MM.1S (cell line): ENCODE measurements at regions not wholly inside any gene's neighbourhood (a gene's known extent, or its start where the extent isn't known, plus 50 kb on each side); places are given as distances from the start of the nearest gene placed in this dataset.

Experiments
- DNase-seq: peaks from one replicate; pipeline ENCODE4 v3.0.0-alpha.2; 2015
- H2AFZ ChIP-seq: fragments of 300-600 bp; sonication (generic); 2 replicates; pipeline ENCODE4 v1.6.0; 2016; ENCODE audit warnings: antibody characterized with exemption, low read length
- H3F3A ChIP-seq: fragments of 300-600 bp; sonication (generic); 2 replicates; pipeline ENCODE4 v1.6.1; 2016; ENCODE audit warnings: mild to moderate bottlenecking, antibody characterized with exemption, low read length, moderate library complexity, mixed read lengths; ENCODE audit not compliant: insufficient read depth
- H3K27ac ChIP-seq: fragments of 300-600 bp; sonication (generic); 2 replicates; pipeline ENCODE4 v1.5.1; 2016; ENCODE audit warnings: mild to moderate bottlenecking, low read length
- H3K27me3 ChIP-seq: fragments of 300-600 bp; sonication (generic); replicated peaks from 2 replicates; pipeline ENCODE4 v1.6.0; 2016; ENCODE audit warnings: low read length; ENCODE audit not compliant: insufficient read depth
- H3K36me3 ChIP-seq: fragments of 300-600 bp; sonication (generic); replicated peaks from 2 replicates; pipeline ENCODE4 v1.6.1; 2016; ENCODE audit warnings: mild to moderate bottlenecking, low read length, mixed read lengths; ENCODE audit not compliant: insufficient read depth
- H3K4me1 ChIP-seq: fragments of 300-600 bp; sonication (generic); 2 replicates; pipeline ENCODE4 v1.6.1; 2016; ENCODE audit warnings: low read length, mixed read lengths
- H3K4me2 ChIP-seq: fragments of 300-600 bp; sonication (generic); 2 replicates; pipeline ENCODE4 v1.6.0; 2016; ENCODE audit warnings: low read depth, low read length
- H3K4me3 ChIP-seq: fragments of 300-600 bp; sonication (generic); 2 replicates; pipeline ENCODE4 v1.5.1; 2016; ENCODE audit warnings: low read length, mixed read lengths
- H3K79me2 ChIP-seq: fragments of 300-600 bp; sonication (generic); 2 replicates; pipeline ENCODE4 v1.6.1; 2016; ENCODE audit warnings: mixed run types, low read length, mixed read lengths
- H3K9ac ChIP-seq: fragments of 300-600 bp; sonication (generic); 2 replicates; pipeline ENCODE4 v1.6.1; 2016; ENCODE audit warnings: low read length, mixed read lengths
- H3K9me2 ChIP-seq: fragments of 300-600 bp; sonication (generic); replicated peaks from 2 replicates; pipeline ENCODE4 v1.6.1; 2016; ENCODE audit warnings: mild to moderate bottlenecking, low read length, mixed read lengths; ENCODE audit not compliant: insufficient read depth
- H3K9me3 ChIP-seq: fragments of 300-600 bp; sonication (generic); replicated peaks from 2 replicates; pipeline ENCODE4 v1.6.1; 2016; ENCODE audit warnings: mild to moderate bottlenecking, low read length, mixed read lengths; ENCODE audit not compliant: insufficient read depth
- H4K20me1 ChIP-seq: fragments of 300-600 bp; sonication (generic); 2 replicates; pipeline ENCODE4 v1.6.1; 2016; ENCODE audit warnings: mild to moderate bottlenecking, low read length, moderate library complexity, mixed read lengths; ENCODE audit not compliant: insufficient read depth
- EZH2 ChIP-seq: fragments of 300-600 bp; sonication (generic); optimal IDR thresholded peaks from 2 replicates; pipeline ENCODE3; 2017; ENCODE audit warnings: low read depth, mild to moderate bottlenecking, antibody characterized with exemption, low read length, mixed read lengths
- EZH2phosphoT487 ChIP-seq: fragments of 300-600 bp; sonication (generic); IDR thresholded peaks from 2 replicates; pipeline ENCODE4 v1.6.1; 2018; ENCODE audit warnings: antibody characterized with exemption, low read length
- TF ChIP-seq, protein P1 (sequence below): fragments of 300-600 bp; sonication (generic); IDR thresholded peaks from 2 replicates; pipeline ENCODE4 v1.5.1; 2016; ENCODE audit warnings: antibody characterized with exemption, low read length, mixed read lengths

DNA sequence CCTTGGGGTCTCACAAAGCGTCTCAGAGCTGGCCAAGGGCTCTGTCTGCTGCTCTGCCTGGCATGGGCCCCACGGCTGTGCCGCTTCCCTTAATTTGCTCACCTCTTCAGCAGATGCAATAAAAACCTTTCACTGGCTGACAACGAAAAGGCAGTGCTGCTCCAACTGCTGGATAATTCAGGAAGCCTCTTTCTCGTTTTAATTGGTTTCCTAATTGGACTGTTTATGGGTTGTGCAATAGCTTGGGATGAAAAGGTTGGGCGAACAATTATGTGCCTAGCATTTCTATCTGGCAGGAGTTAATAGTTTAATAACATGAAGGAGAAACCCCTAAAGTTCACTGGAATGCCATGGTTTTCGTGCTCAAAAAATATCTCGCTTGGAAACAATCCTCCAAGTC, 234.1 kb upstream of the IRX5 start:
- H3K79me2 ChIP-seq = no peaks in the 10 kb centered on the region

DNA sequence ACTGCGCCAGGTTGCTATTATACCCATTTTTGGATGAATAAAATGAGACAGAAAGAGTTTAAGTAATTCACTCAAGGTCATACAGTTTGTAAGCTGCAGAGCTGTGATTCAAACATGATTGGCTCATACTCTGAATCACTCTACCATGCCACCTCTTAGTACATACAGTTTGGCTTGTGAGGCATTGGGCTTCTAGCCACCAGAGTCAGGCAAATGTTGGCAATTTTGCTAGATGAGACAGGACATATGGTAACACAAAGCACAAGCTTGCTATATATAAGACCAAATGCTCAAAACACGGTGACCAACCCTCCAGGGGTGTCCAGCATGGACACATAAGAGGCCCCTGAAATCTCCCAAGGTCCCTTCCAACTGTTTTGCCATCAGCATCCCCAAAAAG, 236.0 kb upstream of the IRX5 start:
- no peaks in the 10 kb centered on the region for H3K9me2 ChIP-seq
- no peaks in the 10 kb centered on the region for H4K20me1 ChIP-seq
- H3K4me3 ChIP-seq = no peak overlapping the region
- no peaks in the 10 kb centered on the region for H3K9me3 ChIP-seq
- no peak overlapping the region for H3K4me2 ChIP-seq
- no peaks in the 10 kb centered on the region for H3K79me2 ChIP-seq
- TF ChIP-seq EZH2 = no peak
- TF ChIP-seq, protein P1, sequence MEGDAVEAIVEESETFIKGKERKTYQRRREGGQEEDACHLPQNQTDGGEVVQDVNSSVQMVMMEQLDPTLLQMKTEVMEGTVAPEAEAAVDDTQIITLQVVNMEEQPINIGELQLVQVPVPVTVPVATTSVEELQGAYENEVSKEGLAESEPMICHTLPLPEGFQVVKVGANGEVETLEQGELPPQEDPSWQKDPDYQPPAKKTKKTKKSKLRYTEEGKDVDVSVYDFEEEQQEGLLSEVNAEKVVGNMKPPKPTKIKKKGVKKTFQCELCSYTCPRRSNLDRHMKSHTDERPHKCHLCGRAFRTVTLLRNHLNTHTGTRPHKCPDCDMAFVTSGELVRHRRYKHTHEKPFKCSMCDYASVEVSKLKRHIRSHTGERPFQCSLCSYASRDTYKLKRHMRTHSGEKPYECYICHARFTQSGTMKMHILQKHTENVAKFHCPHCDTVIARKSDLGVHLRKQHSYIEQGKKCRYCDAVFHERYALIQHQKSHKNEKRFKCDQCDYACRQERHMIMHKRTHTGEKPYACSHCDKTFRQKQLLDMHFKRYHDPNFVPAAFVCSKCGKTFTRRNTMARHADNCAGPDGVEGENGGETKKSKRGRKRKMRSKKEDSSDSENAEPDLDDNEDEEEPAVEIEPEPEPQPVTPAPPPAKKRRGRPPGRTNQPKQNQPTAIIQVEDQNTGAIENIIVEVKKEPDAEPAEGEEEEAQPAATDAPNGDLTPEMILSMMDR = no peak
- no peak for TF ChIP-seq EZH2phosphoT487
- DNase-seq = no peak
- no peak overlapping the region for H3K27ac ChIP-seq
- H3F3A ChIP-seq = no peaks in the 10 kb centered on the region
- H3K9ac ChIP-seq = no peak overlapping the region
- H2AFZ ChIP-seq = no peak overlapping the region
- no peaks in the 10 kb centered on the region for H3K4me1 ChIP-seq
- H3K36me3 ChIP-seq = no peaks in the 10 kb centered on the region
- H3K27me3 ChIP-seq = no peaks in the 10 kb centered on the region

More for the DNA sequence above, 234.1 kb upstream of the IRX5 start:
- no peak overlapping the region for H3K4me2 ChIP-seq
- H3K9ac ChIP-seq = no peak overlapping the region
- no peak overlapping the region for H3K4me3 ChIP-seq
- no peak overlapping the region for H3K27ac ChIP-seq
- no peaks in the 10 kb centered on the region for H3K4me1 ChIP-seq
- H3K27me3 ChIP-seq = no peaks in the 10 kb centered on the region
- no peak for DNase-seq
- no peak overlapping the region for H2AFZ ChIP-seq
- H4K20me1 ChIP-seq = no peaks in the 10 kb centered on the region
- H3F3A ChIP-seq = no peaks in the 10 kb centered on the region
- TF ChIP-seq, protein P1 = no peak
- no peak for TF ChIP-seq EZH2
- no peak for TF ChIP-seq EZH2phosphoT487
- H3K36me3 ChIP-seq = no peaks in the 10 kb centered on the region
- no peaks in the 10 kb centered on the region for H3K9me2 ChIP-seq
- H3K9me3 ChIP-seq = no peaks in the 10 kb centered on the region

DNA sequence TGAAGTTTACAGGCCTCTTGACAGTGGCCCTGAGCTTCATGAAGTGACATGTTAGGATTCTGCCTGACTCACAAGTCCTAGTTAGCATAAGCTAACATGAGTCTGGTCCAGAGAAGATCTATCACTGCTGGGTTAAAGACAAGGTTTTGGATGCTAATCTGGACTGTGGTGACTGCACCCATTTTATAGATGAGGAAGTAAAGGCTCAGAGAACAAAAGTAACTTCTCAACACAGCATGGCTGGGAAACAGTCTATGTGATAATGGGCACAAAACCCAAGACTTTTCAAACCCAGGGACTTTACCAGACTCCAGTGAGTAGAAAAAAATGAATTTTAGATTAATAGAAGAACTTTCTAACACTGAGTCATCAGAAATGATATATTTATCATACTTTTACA, 236.8 kb upstream of the IRX5 start:
- Histone ChIP-seq H3K4me1 (no peaks in the 10 kb centered on the region), H3K4me3 (no peak overlapping the region), H3K9me3 (no peaks in the 10 kb centered on the region), H3K27me3 (no peaks in the 10 kb centered on the region), H2AFZ (no peak overlapping the region), H3F3A (no peaks in the 10 kb centered on the region), H3K9me2 (no peaks in the 10 kb centered on the region), H3K27ac (no peak overlapping the region), H3K36me3 (no peaks in the 10 kb centered on the region), H3K4me2 (no peak overlapping the region), H4K20me1 (no peaks in the 10 kb centered on the region), H3K79me2 (no peaks in the 10 kb centered on the region), H3K9ac (no peak overlapping the region)
- no peak for TF ChIP-seq EZH2
- no peak for DNase-seq

DNA sequence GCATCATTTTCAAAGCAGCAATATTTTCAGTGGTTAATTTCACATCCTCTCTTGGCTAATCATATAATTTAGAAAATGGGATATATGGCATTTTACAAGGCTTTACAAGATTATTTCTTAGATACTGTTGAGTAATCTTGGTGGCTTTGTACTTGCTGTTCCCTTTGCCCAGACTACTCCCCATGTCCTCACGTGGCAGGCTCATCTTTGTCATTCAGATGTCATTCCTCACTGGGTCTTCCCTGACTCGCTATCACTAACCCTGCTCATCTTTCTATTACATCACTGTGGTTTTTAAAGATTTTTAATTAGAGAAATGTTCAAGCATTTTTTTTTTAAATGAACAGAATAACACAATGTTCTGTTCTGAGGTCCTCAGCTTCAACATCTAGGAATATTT, 240.0 kb upstream of the IRX5 start:
- Histone ChIP-seq H3K9ac (no peak overlapping the region), H3K36me3 (no peaks in the 10 kb centered on the region), H3K4me3 (no peak overlapping the region), H3K27ac (no peak overlapping the region), H3K79me2 (no peaks in the 10 kb centered on the region), H3K4me1 (no peaks in the 10 kb centered on the region), H3K9me2 (no peaks in the 10 kb centered on the region), H3K9me3 (no peaks in the 10 kb centered on the region), H4K20me1 (no peaks in the 10 kb centered on the region), H3F3A (no peaks in the 10 kb centered on the region), H3K4me2 (no peak overlapping the region), H3K27me3 (no peaks in the 10 kb centered on the region), H2AFZ (no peak overlapping the region)
- no peak for DNase-seq
- TF ChIP-seq EZH2 = no peak
- TF ChIP-seq, protein P1 = no peak
- TF ChIP-seq EZH2phosphoT487 = no peak
